Left kidney (tissue), 1 donor: ENCODE measurements at regions not wholly inside any gene's neighbourhood (a gene's known extent, or its start where the extent isn't known, plus 50 kb on each side); places are given as distances from the start of the nearest gene placed in this dataset.
"Not testable (repeated sequence)": the region's sequence is repeated elsewhere in the genome, so short reads cannot be mapped to it uniquely, and the experiment has no call there.

Source experiments
- DNase-seq: peaks from one replicate; pipeline ENCODE4 v3.0.0-alpha.2; 2013

DNA sequence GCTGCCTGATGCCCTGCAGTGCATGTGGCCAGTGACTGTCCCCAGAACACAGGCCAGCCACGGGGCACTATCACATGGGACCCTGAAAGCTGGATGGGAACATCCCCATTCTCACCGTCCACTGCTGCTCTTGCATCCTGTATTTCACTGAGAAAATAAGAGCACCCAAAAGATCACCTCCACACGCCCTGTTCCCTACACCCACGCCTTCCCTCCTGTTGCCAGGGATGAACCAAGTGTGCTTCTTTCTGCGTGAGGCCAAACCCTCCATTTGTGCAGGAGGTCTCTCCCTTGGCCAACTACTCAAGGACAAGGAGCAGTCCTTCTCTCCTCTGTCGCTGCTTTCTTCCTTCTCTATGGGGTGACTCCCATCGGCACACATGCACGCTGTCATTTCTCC is 118.3 kb downstream of the LRRC37A3 start:
- not testable (repeated sequence) for DNase-seq

DNA sequence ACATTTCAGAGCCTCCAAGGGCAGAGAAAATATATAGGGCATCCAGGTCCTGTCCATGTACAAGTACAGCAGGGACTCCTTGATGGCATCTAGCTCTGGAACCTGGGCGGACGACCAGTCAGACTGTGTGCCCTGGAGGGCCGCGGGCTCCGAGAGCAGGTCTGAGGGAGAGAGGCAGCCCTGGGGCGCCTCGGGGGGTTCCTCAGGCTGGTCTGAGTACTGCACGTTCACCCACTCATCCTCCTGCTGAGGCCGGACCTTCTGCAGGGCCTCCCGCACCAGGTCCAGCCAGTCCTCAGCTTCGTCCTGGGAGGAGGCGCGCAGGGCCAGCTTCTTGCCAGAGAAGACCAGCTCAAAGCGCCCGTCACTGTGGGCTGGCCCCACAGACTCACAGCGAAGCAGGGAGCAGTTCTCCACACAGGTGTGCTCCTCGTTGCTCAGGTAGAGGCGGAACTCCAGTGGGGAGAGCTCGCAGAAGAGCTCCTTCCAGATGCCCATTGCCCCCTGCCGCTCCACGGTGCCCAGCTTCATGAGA is 118.8 kb downstream of the LRRC37A3 start:
- not testable (repeated sequence) for DNase-seq

DNA sequence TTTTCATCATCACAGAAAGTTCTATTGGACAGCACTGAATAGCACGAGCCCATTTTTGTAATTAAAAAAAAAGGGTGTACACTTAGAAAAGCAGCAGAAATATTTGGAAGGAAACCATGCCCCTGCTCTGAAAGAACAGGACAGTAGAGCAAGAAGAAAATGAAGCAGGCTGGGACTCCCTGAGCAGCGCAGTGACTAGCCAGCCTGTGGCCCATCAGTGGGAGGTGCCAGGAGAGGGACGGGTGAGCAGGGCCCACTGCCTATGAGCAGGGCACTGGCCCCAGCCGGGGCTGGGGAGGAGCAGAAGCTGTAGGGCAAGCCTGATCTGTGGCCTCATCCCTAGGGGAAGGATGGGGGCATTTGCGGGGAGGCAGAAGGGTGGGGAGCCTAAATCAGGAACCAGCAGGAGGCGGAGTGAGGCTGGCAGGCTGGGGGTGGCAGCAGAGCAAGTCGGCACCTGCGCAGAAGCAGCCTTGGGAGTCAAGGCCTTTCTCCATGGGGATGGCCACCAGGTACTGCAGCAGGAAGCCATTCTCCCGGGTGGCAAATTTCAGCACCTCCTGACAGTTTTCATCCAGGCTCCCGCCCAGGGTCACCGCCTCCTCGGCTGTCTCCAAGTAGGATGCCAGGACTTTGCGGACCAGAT is 119.6 kb downstream of the LRRC37A3 start:
- not testable (repeated sequence) for DNase-seq

DNA sequence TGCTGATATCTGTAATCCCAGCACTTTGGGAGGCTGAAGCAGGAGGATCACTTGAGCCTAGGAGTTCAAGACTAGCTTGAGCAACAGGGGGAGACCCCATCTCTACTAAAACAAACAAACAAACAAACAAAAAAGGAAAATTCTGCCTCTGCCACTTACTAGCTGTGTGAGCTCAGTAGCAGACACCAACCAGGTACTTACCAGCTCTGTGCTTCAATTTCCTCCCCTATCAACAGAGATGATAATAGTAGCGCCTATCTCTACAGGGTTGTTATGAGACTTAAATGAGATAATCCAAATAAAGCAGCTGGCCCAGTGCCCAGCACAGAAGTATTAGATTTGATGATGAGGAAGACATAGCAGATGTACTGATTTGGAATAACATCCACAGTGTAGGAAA is 120.3 kb downstream of the LRRC37A3 start:
- DNase-seq: not testable (repeated sequence)

DNA sequence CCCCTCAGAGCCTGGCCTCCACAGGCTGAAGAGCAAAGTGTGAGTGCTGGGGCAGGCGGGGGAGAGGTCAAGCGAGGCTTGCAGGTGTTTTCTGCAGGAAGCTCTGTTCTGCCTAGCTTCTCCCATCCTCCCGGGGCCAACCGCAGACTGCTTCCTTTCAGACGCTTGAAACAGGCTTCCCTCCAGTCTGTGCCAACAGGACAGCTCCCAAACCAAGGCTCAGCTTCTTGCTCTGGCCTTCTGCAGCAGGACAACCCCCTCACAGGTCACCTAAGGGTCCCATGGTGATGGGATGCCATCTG is 120.8 kb downstream of the LRRC37A3 start:
- DNase-seq: not testable (repeated sequence)

DNA sequence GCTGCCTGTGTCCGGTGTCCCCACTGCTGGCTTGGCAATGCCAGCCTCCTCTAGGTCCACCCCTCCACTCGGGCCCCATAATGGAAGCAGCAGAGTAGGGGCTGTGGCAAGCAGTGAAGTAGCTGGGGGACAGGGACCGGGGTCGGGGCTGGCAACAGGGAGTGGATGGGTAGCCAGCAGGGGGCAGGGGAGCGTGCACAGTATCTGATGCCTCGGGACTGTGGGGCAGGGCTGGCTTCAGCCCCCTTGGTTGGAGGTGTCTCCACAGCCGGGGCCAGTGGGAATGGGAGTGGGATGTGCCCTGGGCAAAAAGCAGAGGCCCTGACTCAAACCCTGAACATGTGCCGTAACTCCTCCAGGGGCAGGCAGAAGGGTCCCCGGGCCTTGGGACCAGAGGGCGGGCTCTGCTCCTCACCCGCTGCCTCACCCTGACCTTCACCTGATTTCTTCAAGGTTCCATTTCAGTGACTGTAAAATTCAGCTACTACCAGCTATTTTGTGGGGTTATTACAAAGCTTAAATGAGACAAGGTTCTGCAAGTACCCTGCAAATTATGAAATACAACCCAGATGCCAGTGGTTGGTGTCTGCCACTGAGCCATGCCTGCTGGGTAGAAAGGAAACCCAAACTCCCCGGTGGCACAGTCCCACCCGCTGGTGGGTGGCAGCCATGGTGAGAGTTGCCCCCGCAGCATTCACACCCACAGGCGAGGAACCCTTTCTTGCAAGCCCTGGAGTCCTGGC is 121.4 kb downstream of the LRRC37A3 start:
- not testable (repeated sequence) for DNase-seq

DNA sequence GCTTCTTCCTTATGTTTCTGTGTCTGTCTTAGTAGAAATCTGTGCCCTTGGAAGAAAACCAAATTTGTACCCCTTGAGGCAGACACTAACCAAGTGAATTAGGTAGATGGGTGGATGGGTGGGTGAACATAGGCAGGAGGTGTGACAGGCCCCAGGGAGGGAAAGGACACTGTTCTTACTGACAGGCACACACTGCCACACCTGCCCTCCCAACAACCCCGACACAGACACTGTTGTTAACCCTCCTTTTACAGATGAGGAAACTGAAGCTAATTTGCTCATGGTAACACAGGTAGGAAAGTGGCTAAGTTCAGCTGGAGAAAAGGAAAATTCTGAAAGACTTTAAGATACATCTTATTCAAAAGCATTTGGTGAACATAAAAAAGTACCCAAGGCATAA is 123.9 kb downstream of the LRRC37A3 start:
- DNase-seq: not testable (repeated sequence)

DNA sequence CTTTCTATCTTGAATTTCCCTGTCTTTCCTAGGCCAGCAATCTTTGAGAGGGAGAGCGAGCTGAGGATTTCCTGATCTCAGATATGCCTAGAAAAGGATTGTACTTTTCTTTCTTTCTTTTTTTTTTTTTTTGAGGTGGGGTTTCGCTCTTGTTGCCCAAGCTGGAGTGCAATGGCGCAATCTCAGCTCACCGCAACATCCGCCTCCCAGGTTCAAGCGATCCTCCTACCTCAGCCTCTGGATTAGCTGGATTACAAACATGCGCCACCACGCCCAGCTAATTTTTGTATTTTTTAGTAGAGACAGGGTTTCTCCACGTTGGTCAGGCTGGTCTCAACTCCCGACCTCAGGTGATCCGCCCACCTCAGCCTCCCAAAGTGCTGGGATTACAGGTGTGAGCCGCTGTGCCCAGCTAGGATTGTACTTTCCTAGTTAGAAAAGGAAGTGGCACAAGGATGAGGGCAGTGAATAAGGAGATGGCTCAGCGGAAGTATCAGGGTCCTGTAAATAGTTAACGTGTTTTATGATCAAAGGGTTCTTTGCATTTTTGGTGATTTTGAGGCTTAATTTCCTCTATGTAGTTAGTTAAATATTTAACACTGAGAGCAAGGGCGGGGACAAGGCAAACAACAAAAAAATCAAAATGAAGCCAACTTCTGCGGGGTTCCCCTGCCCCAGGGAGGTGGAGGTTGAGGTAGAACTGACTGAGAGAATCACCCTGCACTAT is 124.6 kb downstream of the LRRC37A3 start:
- not testable (repeated sequence) for DNase-seq

DNA sequence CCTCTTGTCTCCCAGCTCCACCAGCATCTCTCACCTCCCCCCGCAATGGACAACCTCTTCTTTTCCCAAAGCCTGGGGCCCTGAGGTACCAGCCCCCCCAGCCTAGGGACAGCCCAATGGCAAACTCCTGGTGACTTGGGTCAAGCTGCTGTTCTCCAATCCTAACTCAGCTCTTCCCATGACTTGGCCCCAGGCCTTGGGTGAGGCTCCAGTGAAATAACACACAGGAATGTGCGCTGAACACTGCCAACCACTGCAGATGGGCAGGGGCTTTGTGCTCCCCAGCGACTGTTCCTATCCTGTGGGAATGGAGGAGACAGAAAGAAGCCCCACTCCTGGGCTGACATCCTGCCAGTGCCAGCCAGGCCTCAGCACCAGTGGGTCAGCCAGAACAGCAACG is 125.2 kb downstream of the LRRC37A3 start:
- not testable (repeated sequence) for DNase-seq

DNA sequence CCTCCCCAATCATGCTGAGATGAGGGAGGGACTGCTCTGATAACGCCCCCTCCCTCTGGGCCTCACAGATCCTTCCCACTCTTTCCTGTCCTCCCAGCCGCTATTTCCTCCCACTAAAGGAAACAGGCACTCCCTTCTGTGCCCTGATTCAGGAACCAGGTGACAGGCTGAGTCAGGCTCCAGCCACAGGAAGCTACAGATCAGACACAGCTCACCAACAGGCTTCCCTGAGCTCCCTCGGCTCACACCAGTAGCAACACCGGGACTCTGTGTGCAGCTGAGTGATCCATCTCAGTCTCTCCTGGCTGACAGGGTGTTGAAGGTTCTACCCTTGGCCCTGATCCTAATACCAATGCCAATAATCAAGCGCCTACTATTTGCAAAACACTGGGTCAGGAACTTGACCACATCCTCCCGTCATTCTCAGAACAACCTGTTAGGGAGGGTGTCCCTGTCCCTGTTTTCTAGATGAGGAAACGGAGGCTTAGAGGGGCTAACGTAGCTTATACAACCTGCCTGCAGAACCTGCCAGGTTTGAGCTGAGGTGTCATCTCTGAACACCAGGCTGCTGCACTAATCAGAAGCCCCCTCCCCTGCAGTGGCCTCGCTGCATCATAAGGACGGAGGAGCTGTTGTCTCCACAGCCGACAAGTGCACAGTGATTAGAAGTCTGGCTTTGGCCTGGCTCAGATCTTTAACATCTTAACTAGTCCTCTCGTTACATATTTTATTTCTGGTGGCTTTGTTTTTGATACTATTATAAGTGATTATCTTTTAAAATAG is 126.3 kb downstream of the LRRC37A3 start:
- not testable (repeated sequence) for DNase-seq

DNA sequence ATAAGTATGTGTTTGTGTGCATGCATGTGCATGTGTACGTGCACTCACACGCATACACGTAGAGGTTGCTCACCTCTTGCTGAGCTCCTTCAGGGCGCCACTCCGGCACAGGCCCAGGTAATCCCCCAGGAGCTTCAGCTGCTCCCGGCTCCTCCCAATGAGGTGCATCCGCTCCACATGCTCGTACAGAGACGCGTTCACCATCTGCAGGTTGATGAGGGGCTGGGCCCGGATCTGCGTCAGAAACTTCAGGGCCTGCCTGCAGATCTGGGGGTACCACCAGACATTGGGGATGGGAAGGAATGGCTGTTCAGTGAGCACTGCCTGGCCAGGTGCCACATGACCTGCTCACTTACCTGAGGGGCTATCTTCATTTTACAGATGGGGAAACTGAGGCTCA is 127.0 kb downstream of the LRRC37A3 start:
- not testable (repeated sequence) for DNase-seq

DNA sequence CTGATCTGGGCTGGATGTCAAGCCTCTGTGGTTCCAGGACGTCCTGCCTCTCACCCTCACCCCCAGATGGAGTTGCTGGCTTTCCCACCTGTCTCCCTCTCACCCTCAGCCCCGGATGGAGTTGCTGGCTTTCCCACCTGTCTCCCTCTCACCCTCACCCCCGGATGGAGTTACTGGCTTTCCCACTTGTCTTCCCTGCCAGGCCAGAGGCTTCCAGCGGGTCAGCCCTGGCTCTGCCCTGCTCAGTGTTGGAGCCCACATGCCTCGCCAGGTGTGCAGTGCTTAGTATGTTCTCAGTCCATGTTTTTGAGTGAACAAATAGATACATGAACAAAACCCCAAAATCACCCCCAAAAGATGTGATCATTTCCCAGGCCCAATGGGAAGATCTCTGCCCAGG is 127.6 kb downstream of the LRRC37A3 start:
- not testable (repeated sequence) for DNase-seq

DNA sequence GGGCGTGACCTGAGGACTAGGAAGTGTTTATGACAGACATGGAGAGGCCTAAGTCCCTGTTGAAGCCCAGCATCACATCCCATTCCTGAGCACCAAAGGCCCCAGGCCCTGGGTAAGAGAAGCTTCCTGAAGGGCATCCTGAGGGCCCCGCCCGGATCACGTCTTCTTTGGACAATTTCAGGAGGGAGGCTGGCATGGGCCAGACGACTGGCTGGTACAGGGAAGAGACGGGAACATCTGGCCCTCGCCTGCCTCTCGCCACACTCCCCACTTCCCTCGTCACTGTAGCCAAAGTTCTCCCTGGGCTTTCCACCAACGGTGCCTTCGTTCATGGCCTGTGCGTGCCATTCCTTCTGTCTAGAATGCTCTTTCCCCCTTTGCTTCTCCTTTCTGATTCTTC is 128.1 kb downstream of the LRRC37A3 start:
- not testable (repeated sequence) for DNase-seq

DNA sequence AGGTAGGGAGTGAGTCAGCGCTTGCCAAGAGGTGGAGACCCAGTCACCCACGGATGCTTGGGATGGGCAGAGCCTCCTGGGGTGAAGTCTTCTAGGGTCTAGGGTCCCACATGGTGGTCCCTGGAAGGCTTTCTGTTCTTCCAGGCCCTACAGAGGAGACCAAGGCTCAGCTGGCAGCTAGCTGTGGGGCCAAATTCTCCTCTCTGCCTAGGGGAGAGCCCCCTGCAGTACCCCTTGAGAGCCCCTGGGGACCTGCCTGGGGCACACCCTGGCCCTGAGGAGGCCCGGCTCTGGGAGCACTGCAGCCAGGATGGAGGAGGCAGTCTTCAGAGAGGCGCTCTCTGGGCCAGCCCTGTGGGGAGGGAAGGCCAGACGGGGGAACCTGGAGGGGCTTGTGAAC is 128.6 kb upstream of the SMURF2 start:
- DNase-seq: not testable (repeated sequence)

DNA sequence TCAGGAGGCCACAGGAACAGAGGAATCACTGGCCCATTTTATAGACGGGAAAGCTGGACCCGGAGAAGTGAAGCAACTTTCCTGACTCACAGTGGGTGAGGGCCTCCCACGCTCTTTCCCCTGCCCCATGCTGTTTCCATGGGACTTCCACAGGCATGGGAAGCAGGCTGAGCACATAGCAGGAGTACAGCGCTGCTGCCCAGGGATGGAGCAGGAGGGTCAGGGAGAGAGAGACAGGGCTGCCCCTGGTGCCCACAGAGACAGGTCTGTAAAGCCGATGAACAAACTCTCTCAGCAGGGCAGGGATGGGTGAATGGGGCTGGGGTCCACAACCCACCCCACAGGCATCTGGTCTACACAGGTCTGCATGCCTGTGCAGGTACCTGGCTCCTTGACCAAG is 128.1 kb upstream of the SMURF2 start:
- DNase-seq: not testable (repeated sequence)

DNA sequence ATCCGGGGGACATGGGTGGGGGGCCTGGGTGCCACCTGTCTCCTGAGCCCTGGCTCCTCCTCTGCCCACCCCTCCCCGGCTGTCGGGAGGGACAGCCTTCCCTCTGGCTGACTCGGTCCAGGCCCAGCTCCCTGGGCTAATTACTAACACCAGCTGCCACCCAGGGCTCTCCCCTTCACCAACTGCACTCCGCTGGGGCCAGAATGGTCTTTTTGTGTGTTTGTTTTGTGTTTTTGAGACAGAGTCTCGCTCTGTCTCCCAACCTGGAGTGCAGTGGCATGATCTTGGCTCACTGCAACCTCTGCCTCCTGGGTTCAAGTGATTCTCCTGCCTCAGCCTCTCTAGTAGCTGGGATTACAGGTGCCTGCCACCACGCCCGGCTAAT is 126.9 kb upstream of the SMURF2 start:
- DNase-seq: not testable (repeated sequence)

DNA sequence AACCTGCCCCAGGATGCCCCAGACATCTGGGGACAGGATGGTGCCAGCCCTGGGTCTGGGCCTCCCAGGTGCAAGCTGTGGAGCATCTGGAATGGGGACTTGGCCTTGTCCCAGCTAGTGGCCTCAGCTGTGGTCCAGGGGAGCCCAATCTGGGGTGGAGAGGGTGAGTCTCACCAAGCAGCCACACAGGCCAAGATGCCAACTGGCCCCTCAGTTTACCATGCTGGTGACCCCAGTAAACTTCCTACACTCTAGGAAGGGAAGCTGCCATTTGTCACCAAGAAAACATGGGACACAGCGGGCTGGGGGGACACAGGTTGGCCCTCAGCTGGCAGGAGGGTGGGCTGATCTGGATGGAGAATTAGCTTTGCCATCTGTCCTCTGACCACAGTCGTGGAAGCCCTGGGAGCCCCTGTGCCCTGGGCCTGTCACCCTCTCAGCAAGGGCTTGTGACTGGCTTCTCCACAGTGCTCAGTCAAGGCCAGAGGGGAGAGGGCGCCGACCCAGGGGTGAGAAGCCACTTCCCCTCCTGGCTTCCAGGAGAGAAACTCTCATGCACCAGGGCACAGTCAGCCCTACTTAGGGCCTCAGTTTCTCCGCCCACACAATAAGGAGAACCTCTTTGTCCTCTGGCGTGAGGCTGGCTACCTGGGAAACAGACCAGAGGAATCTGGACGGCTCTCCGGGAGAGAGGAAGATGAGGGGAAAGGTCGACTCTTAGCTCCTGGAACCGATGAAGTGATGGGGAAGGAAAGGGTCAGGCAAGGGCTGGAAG is 126.4 kb upstream of the SMURF2 start:
- DNase-seq: no peak

DNA sequence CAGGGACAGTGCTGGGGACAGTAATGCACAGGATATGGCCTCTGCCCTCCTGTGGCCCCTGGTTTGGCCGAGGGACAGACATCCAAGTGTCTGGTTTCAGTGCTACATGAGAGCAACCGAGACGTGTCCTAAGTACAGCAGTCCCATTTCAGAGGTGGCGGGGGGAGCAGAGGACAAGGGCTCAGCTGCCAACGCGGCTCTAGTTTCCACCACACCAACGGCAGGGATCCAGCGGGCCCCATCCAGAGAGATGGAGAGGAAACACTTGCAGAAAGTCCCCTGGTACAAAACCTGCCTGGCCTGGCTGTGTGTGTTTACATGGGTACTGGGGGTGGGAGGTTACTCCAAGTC is 125.8 kb upstream of the SMURF2 start:
- no peak for DNase-seq

DNA sequence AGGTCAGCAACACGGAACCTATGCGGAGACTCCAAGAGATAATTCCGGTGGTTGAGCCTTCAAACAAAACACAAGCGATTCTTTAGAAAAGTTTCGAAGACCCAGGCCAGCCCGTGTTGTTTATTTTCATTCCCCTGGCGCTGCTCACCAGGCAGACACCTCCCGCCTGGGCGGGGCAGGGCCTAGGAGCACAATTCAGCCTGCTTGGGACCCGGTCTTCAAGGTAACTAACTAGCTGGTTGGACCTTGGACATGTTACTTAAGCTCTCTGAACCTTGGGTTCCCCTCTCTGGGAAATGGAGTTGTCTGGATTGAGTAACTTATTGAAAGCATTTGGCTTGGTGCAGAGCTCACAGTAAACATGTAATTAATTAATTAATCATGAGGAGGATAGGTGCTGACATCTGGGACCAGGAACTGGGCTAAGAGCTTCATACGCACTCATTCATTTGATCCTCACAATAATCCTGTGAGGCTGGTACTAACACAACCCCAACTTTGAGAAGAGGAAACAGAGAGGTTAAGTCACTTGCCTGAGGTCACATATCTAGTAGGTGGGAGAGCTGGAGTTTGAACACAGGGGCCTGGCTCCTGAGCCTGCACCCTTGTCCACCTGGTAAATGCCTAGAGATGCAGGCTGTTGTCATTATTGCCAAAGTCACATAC is 125.3 kb upstream of the SMURF2 start:
- DNase-seq: no peak

DNA sequence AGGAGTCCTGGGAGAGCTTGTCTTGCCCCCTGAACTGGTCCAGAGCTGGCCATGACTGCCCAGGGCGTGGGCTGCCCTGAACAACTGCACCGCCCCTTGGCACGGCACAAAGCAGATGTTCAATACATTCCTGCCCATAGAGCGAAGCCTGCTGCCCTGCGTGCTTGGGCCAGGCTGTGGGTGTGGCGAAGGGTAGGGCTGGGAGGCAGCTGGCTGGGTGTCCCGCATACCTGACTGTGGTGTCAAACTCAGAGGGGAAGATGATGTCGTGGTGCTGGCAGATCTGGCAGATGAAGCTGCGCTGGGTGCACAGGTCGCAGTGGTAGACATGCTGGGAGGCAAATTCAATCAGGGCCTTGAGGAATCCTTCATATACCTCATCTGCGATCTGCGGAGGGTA is 124.2 kb upstream of the SMURF2 start:
- DNase-seq: no peak

DNA sequence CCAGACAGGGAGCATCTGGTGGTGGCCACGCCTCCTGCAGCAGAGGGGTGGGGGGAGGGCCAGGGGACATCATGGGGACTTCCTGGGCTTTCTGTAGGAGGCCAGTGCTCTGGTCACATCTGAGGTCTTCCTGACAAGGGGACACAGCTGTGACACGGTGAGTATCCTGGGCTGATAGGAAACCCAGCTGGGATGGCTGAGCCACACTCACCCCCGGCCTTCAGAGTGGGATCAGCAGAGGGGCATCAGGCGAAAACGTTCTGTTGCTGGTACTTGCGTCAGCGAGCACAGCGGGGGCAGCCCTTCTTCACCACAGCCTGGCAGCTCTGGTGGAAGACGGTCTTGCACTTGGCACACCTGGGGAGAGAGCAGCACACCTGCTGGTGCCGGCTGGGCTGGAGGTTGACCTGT is 122.9 kb upstream of the SMURF2 start:
- DNase-seq: no peak
